WTC11 (cell line): ENCODE measurements at regions not wholly inside any gene's neighbourhood (a gene's known extent, or its start where the extent isn't known, plus 50 kb on each side); places are given as distances from the start of the nearest gene placed in this dataset.

Experiments used
- ATAC-seq: fragments of 200-7000 bp; cut with Tn5 transposase; 2 replicates; pipeline ENCODE4 v1.10.0; 2021; ENCODE audit warnings: mild to moderate bottlenecking, moderate library complexity
- CTCF ChIA-PET: fragments of 300-600 bp; sonication (Branson Sonifier 250); formaldehyde crosslinking; loops from one replicate; lab custom pipeline; 2021; ENCODE audit warnings: antibody characterized with exemption; lab: Charles Lee
- POLR2A ChIA-PET: fragments of 350-600 bp; sonication (Branson Sonifier 250); formaldehyde crosslinking; loops from one replicate; lab custom pipeline; 2021; ENCODE audit warnings: antibody characterized with exemption; lab: Charles Lee
- DNase-seq: peaks from one replicate; pipeline ENCODE4 v3.0.0; 2021; ENCODE audit warnings: low spot score
- H3K27ac Mint-ChIP-seq: 2 replicates; pipeline ENCODE4 v1.8.0; 2021; ENCODE audit warnings: mixed read lengths
- H3K27me3 Mint-ChIP-seq: 2 replicates; pipeline ENCODE4 v1.8.0; 2021; ENCODE audit warnings: low read depth, mild to moderate bottlenecking, moderate library complexity, mixed read lengths
- H3K36me3 Mint-ChIP-seq: 2 replicates; pipeline ENCODE4 v1.8.0; 2021; ENCODE audit warnings: mixed read lengths
- H3K4me1 Mint-ChIP-seq: 2 replicates; pipeline ENCODE4 v1.8.0; 2022; ENCODE audit warnings: mixed read lengths
- H3K4me3 Mint-ChIP-seq: 2 replicates; pipeline ENCODE4 v1.8.0; 2021; ENCODE audit warnings: mild to moderate bottlenecking, moderate library complexity, mixed read lengths
- H3K9me3 Mint-ChIP-seq: 2 replicates; pipeline ENCODE4 v1.8.0; 2021; ENCODE audit warnings: mixed read lengths
- ATF1 ChIP-seq: sonication (generic); formaldehyde crosslinking; IDR thresholded peaks from 2 replicates; pipeline ENCODE4 v1.8.1; 2023; ENCODE audit warnings: mild to moderate bottlenecking, moderate library complexity, missing genetic modification reagents
- CDX4 ChIP-seq: fragments of 250-450 bp; sonication (Bioruptor Pico); IDR thresholded peaks from 2 replicates; pipeline ENCODE4 v1.9.0; 2021; ENCODE audit warnings: moderate library complexity, mild to moderate bottlenecking, inconsistent platforms, borderline replicate concordance
- CTCF ChIP-seq: fragments of 200-600 bp; IDR thresholded peaks from 2 replicates; pipeline ENCODE4 v1.8.0; 2022; ENCODE audit warnings: antibody characterized with exemption
- ERG ChIP-seq: fragments of 250-450 bp; sonication (Bioruptor Pico); IDR thresholded peaks from 2 replicates; pipeline ENCODE4 v1.8.0; 2021; ENCODE audit warnings: mild to moderate bottlenecking
- FOXP1 ChIP-seq: sonication (generic); formaldehyde crosslinking; IDR thresholded peaks from 2 replicates; pipeline ENCODE4 v1.8.0; 2022; ENCODE audit warnings: missing genetic modification reagents, mild to moderate bottlenecking, moderate library complexity, borderline replicate concordance
- FOXP4 ChIP-seq: sonication (generic); formaldehyde crosslinking; IDR thresholded peaks from 2 replicates; pipeline ENCODE4 v1.8.0; 2022; ENCODE audit warnings: mild to moderate bottlenecking, missing genetic modification reagents
- JUN ChIP-seq: sonication (generic); formaldehyde crosslinking; IDR thresholded peaks from 2 replicates; pipeline ENCODE4 v1.8.0; 2023; ENCODE audit warnings: mild to moderate bottlenecking, missing genetic modification reagents
- NFE2L1 ChIP-seq: sonication (generic); formaldehyde crosslinking; IDR thresholded peaks from 2 replicates; pipeline ENCODE4 v1.8.1; 2023; ENCODE audit warnings: missing genetic modification reagents
- RELA ChIP-seq: sonication (generic); formaldehyde crosslinking; IDR thresholded peaks from 2 replicates; pipeline ENCODE4 v1.8.1; 2022; ENCODE audit warnings: missing genetic modification reagents, mild to moderate bottlenecking, borderline replicate concordance
- USF1 ChIP-seq: sonication (generic); formaldehyde crosslinking; IDR thresholded peaks from 2 replicates; pipeline ENCODE4 v1.8.0; 2022; ENCODE audit warnings: mild to moderate bottlenecking, missing genetic modification reagents
- ZBTB21 ChIP-seq: sonication (generic); formaldehyde crosslinking; IDR thresholded peaks from 2 replicates; pipeline ENCODE4 v1.8.1; 2023; ENCODE audit warnings: mild to moderate bottlenecking, missing genetic modification reagents, borderline replicate concordance
- ZNF138 ChIP-seq: sonication (generic); formaldehyde crosslinking; conservative IDR thresholded peaks from 2 replicates; pipeline ENCODE4 v1.8.1; 2022; ENCODE audit warnings: mild to moderate bottlenecking, moderate library complexity, missing genetic modification reagents
- ZNF281 ChIP-seq: sonication (generic); formaldehyde crosslinking; IDR thresholded peaks from 2 replicates; pipeline ENCODE4 v1.8.0; 2023; ENCODE audit warnings: mild to moderate bottlenecking, missing genetic modification reagents
- ZNF317 ChIP-seq: sonication (generic); formaldehyde crosslinking; IDR thresholded peaks from 2 replicates; pipeline ENCODE4 v1.8.1; 2023; ENCODE audit warnings: low read depth, mild to moderate bottlenecking, moderate library complexity, missing genetic modification reagents, borderline replicate concordance
- ZNF396 ChIP-seq: fragments of 250-450 bp; sonication (Bioruptor Pico); IDR thresholded peaks from 2 replicates; pipeline ENCODE4 v1.8.0; 2021; ENCODE audit warnings: mild to moderate bottlenecking, moderate library complexity, borderline replicate concordance
- ZNF416 ChIP-seq: fragments of 250-450 bp; sonication (Bioruptor Pico); IDR thresholded peaks from 2 replicates; pipeline ENCODE4 v1.9.0; 2021; ENCODE audit warnings: mild to moderate bottlenecking, inconsistent platforms
- ZNF425 ChIP-seq: fragments of 250-450 bp; sonication (Bioruptor Pico); conservative IDR thresholded peaks from 2 replicates; pipeline ENCODE4 v1.9.0; 2021; ENCODE audit warnings: mild to moderate bottlenecking

- TF ChIP-seq ZNF416 (CRISPR knock-in tag), result no peak
- no peak for TF ChIP-seq CTCF
- TF ChIP-seq ZNF425 (CRISPR knock-in tag), result no peak
- TF ChIP-seq CDX4 (CRISPR knock-in tag), result no peak
- no peak for TF ChIP-seq ZNF317 (CRISPR knock-in tag)
- TF ChIP-seq ATF1 (CRISPR knock-in tag), result no peak
- no peak for TF ChIP-seq ZNF281 (CRISPR knock-in tag)
- no peak for TF ChIP-seq FOXP1
- no peak for TF ChIP-seq JUN (CRISPR knock-in tag)
- TF ChIP-seq USF1 (CRISPR knock-in tag), result no peak
- no peak for TF ChIP-seq FOXP4 (CRISPR knock-in tag)
These were observed 178.3 kb downstream of the EFNB2 start (continued) for GRCh38 chr13:106357198-106357597.

GRCh38 chr13:106355866-106356265, 179.6 kb downstream of the EFNB2 start:
- Mint-ChIP-seq H3K9me3 (peaks cover 7% of the 10 kb centered on the region; the same call in 1 of the 2 replicates), H3K27ac (no peak overlapping the region), H3K27me3 (no peaks in the 10 kb centered on the region; the same call in 1 of the 2 replicates), H3K36me3 (no peaks in the 10 kb centered on the region; the same call in 1 of the 2 replicates), H3K4me3 (no peak overlapping the region), H3K4me1 (peaks cover 13% of the 10 kb centered on the region)
- TF ChIP-seq ZBTB21, result no peak
- no peak for TF ChIP-seq ZNF396 (CRISPR knock-in tag)
- ATAC-seq (no peak), DNase-seq (no peak)
- CTCF ChIA-PET, result no interaction called here
- POLR2A ChIA-PET, result no interaction called here

GRCh38 chr13:106354961-106355360, 180.5 kb downstream of the EFNB2 start:
- ChIA-PET POLR2A (no interaction called here), CTCF (no interaction called here)
- Mint-ChIP-seq H3K4me1 (peaks cover 21% of the 10 kb centered on the region), H3K36me3 (no peaks in the 10 kb centered on the region), H3K27me3 (peaks cover 7% of the 10 kb centered on the region), H3K4me3 (no peak overlapping the region), H3K9me3 (peaks cover 3% of the 10 kb centered on the region; the same call in 1 of the 2 replicates), H3K27ac (no peak overlapping the region)
- ATAC-seq, result no peak
- no peak for DNase-seq
- TF ChIP-seq NFE2L1 (CRISPR knock-in tag), result no peak
- no peak for TF ChIP-seq ZNF138 (CRISPR knock-in tag)
- TF ChIP-seq ERG (CRISPR knock-in tag), result no peak
- TF ChIP-seq ZNF425 (CRISPR knock-in tag), result no peak
- TF ChIP-seq RELA, result no peak
